HG02970 (cell line): ENCODE measurements at regions not wholly inside any gene's neighbourhood (a gene's known extent, or its start where the extent isn't known, plus 50 kb on each side); places are given as distances from the start of the nearest gene placed in this dataset.

Experiments used
- ATAC-seq: cut with Tn5 transposase; IDR thresholded peaks from one replicate; pipeline ENCODE4 v1.9.1; 2021; ENCODE audit warnings: mild to moderate bottlenecking, moderate library complexity, moderate number of reproducible peaks; ENCODE audit not compliant: unreplicated experiment, low FRiP score

DNA sequence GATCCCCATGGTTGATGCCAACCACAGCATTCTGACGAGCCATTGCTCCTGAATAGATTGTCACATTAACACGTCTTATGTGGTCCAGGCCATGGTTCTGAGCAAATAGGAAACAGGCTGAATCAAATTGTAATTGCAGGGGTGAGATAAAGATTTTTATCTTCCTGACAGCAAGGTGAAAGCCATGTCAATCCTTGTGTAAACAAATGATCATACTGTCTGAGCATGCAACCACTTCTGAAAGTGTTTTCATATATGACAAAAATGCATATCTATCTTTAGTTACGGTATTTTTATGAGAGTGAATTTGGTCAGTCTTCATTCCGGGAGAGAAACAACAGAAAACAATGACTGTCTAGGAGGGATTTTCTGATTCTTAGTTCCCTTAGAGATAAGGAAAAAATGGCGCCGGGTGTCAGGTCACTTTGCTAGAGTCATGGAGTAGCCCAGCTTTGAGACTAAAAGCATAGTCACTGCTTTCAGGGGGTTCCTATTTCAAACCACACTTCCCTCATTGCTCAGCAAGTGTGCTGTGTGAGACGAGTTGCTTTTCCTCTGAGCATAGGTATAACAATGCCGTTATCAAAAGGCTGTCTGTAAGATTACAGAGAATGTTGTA lies 958.9 kb downstream of the DCDC2C start:
- no peak for ATAC-seq

DNA sequence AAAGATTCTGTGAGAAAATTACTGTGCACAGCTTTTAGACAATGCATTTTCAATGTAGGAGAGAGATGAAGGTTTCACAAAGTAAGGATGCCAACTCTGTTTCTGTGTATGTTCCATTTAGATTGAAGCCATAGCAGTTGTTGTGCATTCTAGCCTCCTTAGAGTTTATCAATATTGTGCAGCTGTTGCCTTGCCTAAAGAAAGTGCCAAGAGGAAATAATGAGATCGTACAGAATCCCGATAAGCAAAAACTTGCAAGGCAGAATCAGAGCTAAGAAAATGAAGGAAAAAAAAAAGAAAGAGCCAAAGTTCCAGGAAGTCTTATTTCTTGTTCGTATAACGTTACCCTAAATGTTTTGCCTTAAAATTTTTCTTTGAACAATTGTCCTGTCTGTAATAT lies 965.0 kb downstream of the DCDC2C start:
- ATAC-seq: no peak

DNA sequence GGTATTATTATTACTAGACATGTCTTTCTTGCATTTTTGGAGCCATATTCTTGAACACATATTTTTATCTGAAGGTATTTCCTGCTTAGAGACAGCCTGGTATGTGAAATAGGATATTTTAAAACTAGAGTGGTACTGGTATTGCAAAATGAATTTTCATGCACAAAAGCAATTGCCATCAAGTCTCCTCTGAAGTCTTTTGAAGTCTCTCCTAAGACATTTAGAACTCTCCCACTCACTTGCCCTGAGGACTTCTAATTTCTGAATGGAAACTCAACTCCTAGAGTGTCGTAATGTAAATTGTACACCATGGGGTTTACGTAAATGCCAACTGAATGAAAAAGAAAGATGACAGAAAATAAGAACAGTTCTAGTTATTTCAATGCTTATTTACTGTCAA lies 967.0 kb downstream of the DCDC2C start:
- no peak for ATAC-seq

DNA sequence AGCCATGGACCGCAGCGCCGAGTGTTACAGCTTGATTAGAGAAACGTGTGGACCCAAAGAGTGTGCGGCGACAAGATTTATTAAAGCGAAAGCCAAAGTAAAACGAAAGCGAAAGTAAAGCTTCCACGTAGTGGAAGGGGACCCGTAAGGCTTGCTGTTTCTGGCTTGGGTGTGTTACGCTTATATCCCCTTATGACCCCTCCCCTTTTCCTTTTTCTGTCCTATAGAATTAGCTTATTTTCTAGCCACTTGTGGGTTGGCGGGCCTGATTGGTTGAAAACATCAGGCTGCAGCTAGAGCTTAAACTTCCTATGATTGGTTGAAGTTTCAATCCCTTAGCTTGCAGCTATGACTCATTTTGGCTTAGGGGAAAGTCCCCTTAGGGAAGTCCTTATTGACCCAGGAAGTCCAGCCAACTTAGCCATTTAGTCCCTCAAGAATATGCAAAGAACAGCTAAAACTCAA lies 969.7 kb downstream of the DCDC2C start:
- no peak for ATAC-seq

DNA sequence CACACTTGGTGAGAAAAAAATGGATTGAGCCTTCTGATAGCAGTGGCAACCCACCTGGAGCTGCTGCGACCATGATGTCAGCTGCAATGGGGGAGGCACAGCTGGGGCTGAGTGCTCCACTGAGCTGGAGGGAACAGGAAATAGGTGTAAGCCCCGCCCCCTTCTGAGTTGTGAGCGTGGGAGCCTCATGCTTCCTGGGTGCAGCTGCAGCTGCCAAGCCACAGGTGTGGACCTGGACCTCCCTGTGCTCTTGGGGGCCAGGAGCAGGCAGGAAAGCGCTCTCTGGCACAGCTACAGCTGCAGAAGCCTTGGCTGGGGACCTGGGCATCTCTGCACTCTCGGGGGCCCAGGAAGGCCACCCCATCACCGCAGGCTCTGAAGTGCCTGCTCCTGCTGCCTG lies 970.6 kb downstream of the DCDC2C start:
- ATAC-seq: no peak

DNA sequence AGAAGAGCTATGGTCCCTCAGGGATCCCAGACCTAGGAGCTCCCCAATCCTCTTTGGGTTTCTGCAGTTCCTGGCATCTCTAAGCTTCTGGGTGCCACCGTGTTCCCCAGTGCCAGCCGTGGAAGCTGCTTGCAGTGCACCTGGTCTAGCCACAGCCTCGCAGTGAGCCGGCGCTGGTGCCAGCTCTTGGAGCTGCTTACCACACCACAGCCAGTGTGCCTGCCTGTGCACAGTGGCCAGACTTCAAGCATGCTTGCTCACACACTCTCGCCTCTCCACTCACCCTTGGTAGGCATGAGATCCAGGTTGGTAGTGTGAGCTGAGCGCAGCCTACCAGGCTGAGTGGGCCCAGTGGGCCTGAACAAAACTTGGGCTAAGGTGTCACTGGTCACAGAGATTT lies 971.9 kb downstream of the DCDC2C start:
- ATAC-seq: no peak

DNA sequence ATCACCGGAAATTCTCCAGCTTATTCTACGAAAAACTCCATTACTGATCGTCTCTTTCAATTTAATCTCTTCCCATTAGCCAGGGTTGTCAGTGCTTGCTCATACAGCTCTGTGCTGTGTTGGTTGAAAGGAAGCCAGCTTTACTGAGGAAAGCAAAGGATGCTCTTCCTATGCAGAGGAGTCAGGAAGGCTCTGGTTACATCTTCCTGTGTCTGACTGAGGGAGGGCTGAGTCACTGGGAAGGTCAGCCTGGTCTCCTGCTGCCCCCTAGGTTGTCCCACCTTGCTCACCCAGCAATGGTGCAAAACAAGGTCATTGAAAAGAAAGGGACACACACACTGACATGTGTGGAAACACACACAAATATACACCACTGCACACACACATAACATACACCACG lies 975.6 kb downstream of the DCDC2C start:
- no peak for ATAC-seq

DNA sequence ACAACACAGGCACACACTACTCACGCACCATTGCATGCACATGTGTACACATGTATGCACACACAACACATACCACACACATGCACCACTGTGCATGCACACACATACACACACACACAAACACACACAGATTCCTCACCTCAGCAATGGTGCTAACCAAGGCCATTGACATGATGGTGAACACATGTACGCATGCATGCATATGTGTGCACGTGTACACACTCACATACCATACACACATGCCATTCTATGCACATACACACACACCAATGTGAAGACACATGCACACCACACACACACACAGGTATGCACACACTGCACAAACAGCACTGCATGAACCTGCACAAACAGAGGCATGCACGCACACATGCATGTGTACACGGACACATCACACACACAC lies 976.0 kb downstream of the DCDC2C start:
- no peak for ATAC-seq

DNA sequence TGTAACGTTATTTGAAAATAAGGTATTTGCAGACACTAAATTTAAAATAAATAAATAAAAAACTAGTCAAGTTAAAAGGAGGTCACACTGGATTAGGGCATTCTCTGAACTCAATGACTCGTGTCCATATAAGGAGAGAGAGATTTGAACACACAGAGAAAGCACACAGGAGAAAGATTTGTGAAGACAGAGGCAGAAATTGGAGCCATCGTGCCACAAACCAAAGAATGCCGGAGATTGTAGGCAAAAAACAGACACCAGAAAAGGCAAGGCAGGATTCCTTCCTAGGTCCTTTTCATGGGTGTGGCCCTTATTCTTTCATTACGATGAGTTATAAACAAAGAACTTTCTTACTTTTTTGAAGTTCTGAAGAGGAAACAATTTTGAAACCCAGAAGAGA lies 981.5 kb downstream of the DCDC2C start:
- ATAC-seq: no peak

DNA sequence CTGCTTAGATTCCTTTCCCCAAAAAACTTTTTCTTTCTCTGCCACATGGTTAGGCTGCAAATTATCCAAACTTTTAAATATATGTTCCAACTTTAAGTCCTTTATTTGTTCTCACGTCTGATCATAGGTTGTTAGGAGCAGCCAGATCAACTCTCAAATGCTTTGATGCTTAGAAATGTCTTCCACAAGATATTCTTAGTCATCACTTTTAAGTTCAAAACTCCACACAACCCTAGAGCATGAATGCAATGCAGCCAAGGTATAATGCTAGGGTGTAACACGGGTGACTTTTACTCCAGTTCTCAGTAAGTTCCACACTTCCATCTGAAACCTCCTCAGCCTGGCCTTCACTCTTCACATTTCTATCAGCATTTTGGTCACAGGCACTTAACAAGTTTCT lies 987.5 kb downstream of the DCDC2C start:
- ATAC-seq: no peak

DNA sequence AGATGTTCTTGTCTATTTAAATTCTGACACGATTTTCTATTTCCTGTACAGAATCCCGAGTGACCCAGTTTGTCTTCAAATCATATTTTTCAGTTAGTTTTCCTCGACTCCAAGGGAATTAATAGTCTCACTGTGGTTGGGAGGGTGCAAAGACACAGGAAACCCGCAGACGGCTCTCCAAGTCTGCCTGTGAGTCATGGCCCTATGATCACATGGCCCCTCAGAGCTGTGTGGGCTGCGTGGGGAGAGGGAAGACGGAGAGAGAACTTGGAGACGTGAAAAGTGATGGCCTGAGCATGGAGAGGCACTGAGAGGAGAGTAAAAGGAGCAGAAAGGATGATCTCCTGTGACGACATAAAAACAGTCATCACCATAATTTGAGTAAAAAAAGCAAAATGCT lies 989.9 kb downstream of the DCDC2C start:
- ATAC-seq: no peak

DNA sequence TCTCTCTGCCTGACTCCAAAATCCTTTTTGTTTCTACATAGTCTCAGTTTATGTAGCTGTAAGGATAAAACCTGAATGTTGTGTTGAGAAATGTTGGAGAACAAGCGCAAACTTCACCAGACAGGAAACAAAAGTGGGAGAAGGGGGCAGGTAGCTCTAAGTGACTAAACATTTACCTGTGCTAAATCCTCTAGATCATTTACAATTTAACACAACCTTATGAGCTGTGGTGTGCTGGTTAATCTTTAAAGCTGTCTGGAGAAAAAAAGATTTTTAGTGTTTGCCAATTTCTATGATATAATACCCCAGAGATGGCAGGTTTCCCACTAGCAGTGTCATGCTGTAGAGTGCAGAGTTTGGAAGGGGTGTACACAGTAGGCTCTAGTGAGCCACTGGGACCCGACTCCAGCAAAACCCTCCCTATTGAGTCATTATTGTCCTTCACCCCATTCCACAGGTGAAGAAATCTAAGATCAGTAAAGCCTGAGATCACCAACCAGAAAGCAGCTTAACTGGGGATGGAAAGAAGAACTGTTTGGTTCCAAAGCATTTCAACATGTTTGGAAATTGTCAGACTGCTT lies 992.0 kb downstream of the DCDC2C start:
- no peak for ATAC-seq

DNA sequence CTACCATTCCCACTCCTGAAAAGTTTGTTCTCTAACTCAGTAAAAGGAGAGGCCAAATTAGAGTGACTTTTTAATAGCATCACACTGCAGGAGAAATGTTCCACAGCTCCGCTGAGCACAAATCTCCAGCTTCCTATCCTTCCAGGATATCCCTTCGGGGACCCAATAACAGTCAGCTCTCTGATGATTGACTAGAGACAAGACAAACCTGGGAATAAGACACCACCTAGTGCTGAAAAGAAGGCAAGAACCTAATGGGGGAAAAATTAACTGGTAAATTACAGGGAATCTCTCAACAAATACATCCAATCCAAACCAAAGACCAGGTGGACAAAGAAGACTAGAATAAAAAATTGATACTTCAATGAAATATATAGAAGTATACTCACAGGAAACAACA lies 977.1 kb upstream of the SOX11 start:
- ATAC-seq: no peak

DNA sequence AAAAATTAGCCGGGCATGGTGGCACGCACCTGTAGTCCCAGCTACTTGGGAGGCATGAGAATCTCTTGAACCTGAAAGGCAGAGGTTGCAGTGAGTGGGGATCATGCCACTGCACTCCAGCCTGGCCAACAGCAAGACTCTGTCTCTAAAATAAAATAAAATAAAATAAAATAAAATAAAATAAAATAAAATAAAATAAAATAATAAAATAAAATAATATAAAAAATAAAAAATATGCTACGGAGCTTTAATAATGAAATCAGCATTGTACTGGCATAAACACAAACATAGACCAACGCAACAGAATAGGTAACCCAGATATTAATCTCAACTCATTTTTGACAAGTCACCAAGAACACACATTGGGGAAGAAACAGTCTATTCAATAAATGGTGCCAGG lies 973.4 kb upstream of the SOX11 start:
- ATAC-seq: no peak

DNA sequence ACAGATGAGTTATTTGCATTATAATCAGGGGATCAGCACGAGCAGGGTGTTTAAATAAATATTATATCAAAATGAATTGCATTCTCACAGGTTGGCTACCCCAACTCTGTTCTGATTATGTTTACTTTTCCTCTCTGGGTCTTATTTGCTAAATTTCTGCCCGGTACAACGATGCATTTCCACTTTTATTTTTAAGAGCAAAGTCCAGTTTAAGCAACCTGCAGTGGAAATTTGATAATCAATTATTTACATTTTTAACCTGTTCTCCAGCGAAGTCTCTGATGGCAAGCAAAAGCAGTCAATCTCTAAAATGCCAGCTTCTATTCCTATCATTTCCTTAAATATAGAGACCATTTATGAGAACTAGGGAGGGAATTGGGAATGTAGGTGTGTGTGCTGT lies 966.6 kb upstream of the SOX11 start:
- no peak for ATAC-seq

DNA sequence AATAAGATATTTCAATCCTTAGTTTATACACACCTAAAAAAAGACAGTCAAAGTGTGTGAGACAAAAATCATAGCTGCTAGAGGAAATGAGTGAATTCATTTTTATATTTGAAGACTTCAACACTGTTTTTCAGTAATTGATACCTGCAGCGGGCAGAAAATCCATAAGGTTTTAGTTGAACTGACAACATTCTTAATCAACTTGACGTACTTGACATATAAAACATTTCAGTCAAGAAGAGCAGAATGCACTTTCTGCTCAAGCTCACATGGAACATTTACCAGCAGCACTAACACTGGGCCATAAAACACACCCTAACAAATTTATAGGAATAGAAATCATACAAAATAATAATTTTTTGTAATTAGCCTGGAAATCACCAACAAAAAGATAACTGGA lies 959.6 kb upstream of the SOX11 start:
- no peak for ATAC-seq

DNA sequence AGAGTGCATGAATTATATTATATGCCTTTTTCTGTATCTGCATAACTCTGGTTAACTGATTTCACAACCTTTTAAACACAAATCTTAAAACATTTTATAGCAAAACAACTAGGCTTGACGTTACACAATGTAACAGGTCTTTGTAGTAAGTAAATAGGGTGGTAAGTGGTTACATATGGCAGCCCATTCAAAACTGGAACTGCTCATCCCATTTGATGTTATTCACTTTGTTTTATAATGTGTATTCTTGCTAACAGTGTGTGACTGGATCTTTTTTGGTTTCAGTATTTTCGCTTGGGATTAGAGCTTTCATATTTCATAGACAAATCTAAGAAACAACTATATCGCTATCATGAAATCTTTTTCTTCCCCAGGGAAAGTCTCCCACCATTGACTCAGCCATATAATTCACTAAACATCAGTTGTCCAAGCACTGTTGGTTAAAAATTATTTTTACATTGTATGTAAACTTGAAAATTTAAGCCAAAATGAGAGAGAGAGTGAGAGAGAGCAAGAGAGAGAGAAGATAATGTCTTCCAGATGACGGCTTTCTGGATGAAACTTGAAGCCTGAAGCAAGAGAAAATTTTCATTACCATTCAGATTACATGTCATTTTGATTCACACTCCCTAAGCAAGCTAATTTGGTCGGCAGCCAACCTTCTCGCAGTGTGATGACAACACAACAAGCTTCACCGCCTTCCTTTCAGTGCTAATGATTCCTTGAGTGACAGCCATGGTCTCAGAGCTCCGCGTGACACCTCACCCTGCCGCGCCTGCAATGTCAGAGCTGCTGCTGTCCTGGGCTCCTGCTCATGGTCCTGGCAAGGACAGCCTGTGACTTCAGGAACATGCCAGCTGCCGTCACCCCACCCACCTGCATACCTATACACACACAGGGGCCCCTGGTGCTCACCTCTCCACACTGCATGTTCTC lies 946.9 kb upstream of the SOX11 start:
- no peak for ATAC-seq

DNA sequence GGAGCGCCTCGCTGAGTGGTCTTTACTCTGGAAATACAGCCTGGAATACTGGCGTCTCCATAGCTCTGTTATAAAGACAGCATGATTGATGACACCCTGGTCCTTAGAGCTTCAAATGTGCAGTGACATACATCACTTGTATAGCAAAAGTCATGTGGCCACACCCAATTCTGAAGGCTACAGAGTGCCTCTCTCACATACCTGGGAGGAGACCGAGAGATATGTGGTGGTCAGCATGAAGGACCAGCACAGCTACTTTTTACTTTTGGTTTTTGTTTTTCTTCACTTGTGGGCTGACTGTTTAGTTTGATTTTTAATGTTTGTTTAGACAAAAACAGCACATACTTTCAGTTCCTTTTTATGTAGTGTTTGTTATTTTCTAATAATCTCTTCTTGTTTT lies 938.5 kb upstream of the SOX11 start:
- no peak for ATAC-seq

DNA sequence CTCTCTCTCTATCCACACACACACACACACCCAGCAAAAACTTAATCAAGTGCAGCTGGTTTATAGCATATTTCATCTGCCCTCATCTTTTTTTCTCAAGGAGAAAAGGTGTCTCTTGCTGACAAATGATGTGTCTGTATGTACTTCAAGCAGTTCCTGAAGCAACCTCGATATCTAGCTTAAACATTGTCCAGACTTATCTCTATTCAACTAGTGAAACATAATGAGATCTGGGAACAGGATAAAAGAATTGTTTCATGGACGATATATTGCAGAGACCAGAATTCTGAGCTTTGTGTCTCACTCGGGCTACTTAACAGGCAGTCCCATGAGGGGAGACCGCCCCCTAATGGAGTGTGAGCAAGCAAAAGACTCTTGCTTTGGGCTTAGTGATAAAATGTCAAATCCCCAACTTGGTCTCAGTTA lies 929.2 kb upstream of the SOX11 start:
- no peak for ATAC-seq

DNA sequence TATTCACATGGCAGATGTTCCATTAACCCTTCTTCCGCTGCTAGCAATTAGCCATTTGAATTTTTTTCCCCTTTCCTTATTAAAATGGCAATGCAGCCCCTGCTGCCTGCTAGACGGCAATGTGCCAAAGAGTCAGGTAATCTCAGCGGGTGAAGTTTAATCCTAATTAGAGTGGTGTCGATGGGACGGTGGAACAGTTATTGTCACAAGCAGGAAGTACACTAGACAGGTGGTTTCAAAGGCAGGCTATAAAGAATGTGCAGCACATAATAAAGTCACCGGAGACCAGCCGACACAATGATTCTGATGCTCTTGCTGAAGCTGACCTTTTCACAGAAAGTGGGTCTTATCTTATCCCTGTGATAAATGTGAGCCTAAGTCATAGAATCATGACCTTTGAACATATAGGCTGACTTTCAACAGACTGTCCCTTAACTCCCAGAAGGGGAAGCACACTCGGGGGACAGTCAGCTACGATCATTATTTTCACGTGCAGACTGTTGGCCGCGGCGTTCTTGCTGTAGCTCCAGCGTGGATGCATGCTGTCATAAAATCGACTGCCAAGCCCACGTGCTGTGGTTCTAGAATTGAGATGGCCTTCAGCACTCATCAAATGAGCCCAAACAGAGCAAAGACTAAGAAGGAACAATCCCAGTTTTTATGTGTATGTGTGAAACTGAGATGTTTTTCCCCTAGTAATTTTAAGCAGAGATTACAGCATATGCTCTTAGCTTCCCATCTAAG lies 926.2 kb upstream of the SOX11 start:
- no peak for ATAC-seq

DNA sequence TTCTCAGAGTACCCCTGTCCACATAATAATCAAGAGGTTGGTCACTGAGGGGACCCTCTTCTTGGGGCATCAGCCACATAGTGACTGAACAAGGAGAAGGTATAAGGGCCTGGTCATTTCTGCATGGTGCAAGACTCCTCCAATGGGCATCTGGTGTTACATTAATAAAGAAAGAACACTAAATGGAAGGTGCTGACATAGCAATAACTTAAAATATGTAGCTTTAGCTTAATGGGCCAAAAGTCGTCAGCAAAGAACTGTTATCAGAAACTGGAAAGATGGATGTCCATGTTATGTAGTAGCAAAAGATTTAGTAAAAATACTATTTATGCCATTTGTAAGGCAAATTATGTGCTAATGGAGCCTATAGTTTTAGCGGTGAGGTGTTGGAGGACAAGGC lies 916.5 kb upstream of the SOX11 start:
- ATAC-seq: no peak
